Epithelial cell of prostate (primary cell): ENCODE measurements at regions not wholly inside any gene's neighbourhood (a gene's known extent, or its start where the extent isn't known, plus 50 kb on each side); places are given as distances from the start of the nearest gene placed in this dataset.
A peak's percentile ranks its signal among the peaks of the same experiment; 100 is the strongest.
"Not testable (repeated sequence)": the region's sequence is repeated elsewhere in the genome, so short reads cannot be mapped to it uniquely, and the experiment has no call there.

Experiments used
- DNase-seq: peaks from one replicate; pipeline ENCODE4 v3.0.0-alpha.2; 2011; ENCODE audit warnings: low read depth, low spot score
- H3K27ac ChIP-seq: fragments of 450-650 bp; 2 replicates; pipeline ENCODE4 v1.5.1; 2017; ENCODE audit warnings: mild to moderate bottlenecking

GRCh38 chr22:27105142-27106025, 448.0 kb downstream of the MIAT start:
- H3K27ac ChIP-seq: no peak overlapping the region

GRCh38 chr22:27106985-27107384, 449.6 kb downstream of the MIAT start:
- no peak overlapping the region for H3K27ac ChIP-seq
- no peak for DNase-seq

More at GRCh38 chr22:27105142-27106025, 448.0 kb downstream of the MIAT start:
- no peak for DNase-seq

- H3K27ac ChIP-seq: no peak overlapping the region
Measured at GRCh38 chr22:27107386-27107785, 450.0 kb downstream of the MIAT start.

GRCh38 chr22:27107824-27108223, 450.4 kb downstream of the MIAT start:
- DNase-seq: peak; percentile 89

More at GRCh38 chr22:27107386-27107785, 450.0 kb downstream of the MIAT start:
- DNase-seq: no peak

GRCh38 chr22:27108425-27109114, 451.2 kb downstream of the MIAT start:
- DNase-seq: no peak
- no peak overlapping the region for H3K27ac ChIP-seq

More at GRCh38 chr22:27107824-27108223, 450.4 kb downstream of the MIAT start:
- no peak overlapping the region for H3K27ac ChIP-seq

GRCh38 chr22:27109406-27109805, 452.0 kb downstream of the MIAT start:
- not testable (repeated sequence) for DNase-seq, H3K27ac ChIP-seq

- DNase-seq: no peak
- H3K27ac ChIP-seq: no peak overlapping the region
Measured at GRCh38 chr22:27110665-27111451, 453.5 kb downstream of the MIAT start.

GRCh38 chr22:27111796-27112672, 454.6 kb downstream of the MIAT start:
- no peak for DNase-seq
- no peak overlapping the region for H3K27ac ChIP-seq

- peak; percentile 64 for DNase-seq
- H3K27ac ChIP-seq: peak overlapping the region; percentile 26
Measured at GRCh38 chr22:27113211-27113635, 455.8 kb downstream of the MIAT start.

- H3K27ac ChIP-seq: peak overlapping the region; percentile 26
- DNase-seq: no peak
Measured at GRCh38 chr22:27113641-27114040, 456.3 kb downstream of the MIAT start.

- DNase-seq: no peak
- no peak overlapping the region for H3K27ac ChIP-seq
Measured at GRCh38 chr22:27114186-27114585, 456.8 kb downstream of the MIAT start.

GRCh38 chr22:27115410-27115809, 458.0 kb downstream of the MIAT start:
- no peak overlapping the region for H3K27ac ChIP-seq
- DNase-seq: no peak

- no peak overlapping the region for H3K27ac ChIP-seq
- DNase-seq: no peak
Measured at GRCh38 chr22:27115816-27116256, 458.4 kb downstream of the MIAT start.

- no peak overlapping the region for H3K27ac ChIP-seq
- DNase-seq: no peak
Measured at GRCh38 chr22:27116312-27117086, 459.1 kb downstream of the MIAT start.

- no peak for DNase-seq
- no peak overlapping the region for H3K27ac ChIP-seq
Measured at GRCh38 chr22:27120036-27120435, 462.6 kb downstream of the MIAT start.

- DNase-seq: no peak
- no peak overlapping the region for H3K27ac ChIP-seq
Measured at GRCh38 chr22:27122574-27122973, 465.2 kb downstream of the MIAT start.

- H3K27ac ChIP-seq: no peak overlapping the region
- DNase-seq: no peak
Measured at GRCh38 chr22:27123880-27124279, 466.5 kb downstream of the MIAT start.

GRCh38 chr22:27124351-27124966, 467.1 kb downstream of the MIAT start:
- H3K27ac ChIP-seq: no peak overlapping the region
- DNase-seq: no peak
